Testis (tissue), 2 donors: ENCODE measurements at regions not wholly inside any gene's neighbourhood (a gene's known extent, or its start where the extent isn't known, plus 50 kb on each side); places are given as distances from the start of the nearest gene placed in this dataset.

Experiments
- DNase-seq: peaks from one replicate; pipeline ENCODE4 v3.0.0-alpha.2; 2019
- H3K27ac ChIP-seq, 2 donors: fragments of 200-600 bp; sonication (generic); one replicate each; pipeline ENCODE4 v1.5.1; 2019
- H3K27me3 ChIP-seq: fragments of 200-600 bp; sonication (generic); one replicate; pipeline ENCODE4 v1.5.1; 2019
- H3K36me3 ChIP-seq: fragments of 200-600 bp; sonication (generic); one replicate; pipeline ENCODE4 v1.5.1; 2017; ENCODE audit warnings: low read depth; ENCODE audit errors: missing control alignments
- H3K4me1 ChIP-seq: fragments of 200-600 bp; sonication (generic); one replicate; pipeline ENCODE4 v1.5.1; 2019
- H3K4me3 ChIP-seq, 2 donors: fragments of 200-600 bp; sonication (generic); one replicate each; pipeline ENCODE4 v1.5.1; 2017 to 2019
- H3K9me3 ChIP-seq: fragments of 200-600 bp; sonication (generic); one replicate; pipeline ENCODE4 v1.5.1; 2017
- POLR2A ChIP-seq: fragments of 450-650 bp; IDR thresholded peaks from one replicate; pipeline ENCODE4 v1.6.1; 2017; ENCODE audit warnings: antibody characterized with exemption, mild to moderate bottlenecking, moderate library complexity
- WGBS, 2 donors: methylation state at CpG; one replicate each; pipeline ENCODE4 v1.1.5; 2018; 5-methylcytosine and 5-hydroxymethylcytosine counted together
- intact Hi-C: fragments of 100-400 bp; cut with DNase I; formaldehyde crosslinking; loops from one replicate; pipeline ENCODE4 v1.15.1; 2023; ENCODE audit warnings: low total_unique reads
- TF ChIP-seq, protein P1 (sequence below), 3 experiments: fragments of 450-650 bp in 2 of 3; fragments of 200-600 bp in 1 of 3; sonication (generic) in 1 of 3; IDR thresholded peaks; one replicate each; pipeline ENCODE4 v1.5.1; 2016 to 2019; ENCODE audit warnings: antibody characterized with exemption in 3 of 3, mild to moderate bottlenecking in 2 of 3, moderate library complexity in 1 of 3

GRCh38 chr6:10101551-10102252 is 313.2 kb downstream of the TFAP2A start:
- H3K4me3 ChIP-seq, result no peak overlapping the region
- WGBS, 2 donors, result 91% methylated on average over 4 of the region's 4 CpGs
- H3K9me3 ChIP-seq, result no peaks in the 10 kb centered on the region
- no peak for DNase-seq
- intact Hi-C loops, result no loop called here
- no peak for TF ChIP-seq POLR2A
- TF ChIP-seq, protein P1, sequence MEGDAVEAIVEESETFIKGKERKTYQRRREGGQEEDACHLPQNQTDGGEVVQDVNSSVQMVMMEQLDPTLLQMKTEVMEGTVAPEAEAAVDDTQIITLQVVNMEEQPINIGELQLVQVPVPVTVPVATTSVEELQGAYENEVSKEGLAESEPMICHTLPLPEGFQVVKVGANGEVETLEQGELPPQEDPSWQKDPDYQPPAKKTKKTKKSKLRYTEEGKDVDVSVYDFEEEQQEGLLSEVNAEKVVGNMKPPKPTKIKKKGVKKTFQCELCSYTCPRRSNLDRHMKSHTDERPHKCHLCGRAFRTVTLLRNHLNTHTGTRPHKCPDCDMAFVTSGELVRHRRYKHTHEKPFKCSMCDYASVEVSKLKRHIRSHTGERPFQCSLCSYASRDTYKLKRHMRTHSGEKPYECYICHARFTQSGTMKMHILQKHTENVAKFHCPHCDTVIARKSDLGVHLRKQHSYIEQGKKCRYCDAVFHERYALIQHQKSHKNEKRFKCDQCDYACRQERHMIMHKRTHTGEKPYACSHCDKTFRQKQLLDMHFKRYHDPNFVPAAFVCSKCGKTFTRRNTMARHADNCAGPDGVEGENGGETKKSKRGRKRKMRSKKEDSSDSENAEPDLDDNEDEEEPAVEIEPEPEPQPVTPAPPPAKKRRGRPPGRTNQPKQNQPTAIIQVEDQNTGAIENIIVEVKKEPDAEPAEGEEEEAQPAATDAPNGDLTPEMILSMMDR (IDR thresholded peaks at IDR 0.05), result no peak
- no peaks in the 10 kb centered on the region for H3K27me3 ChIP-seq
- H3K36me3 ChIP-seq, result no peaks in the 10 kb centered on the region
- H3K27ac ChIP-seq, result no peak overlapping the region
- no peaks in the 10 kb centered on the region for H3K4me1 ChIP-seq

GRCh38 chr6:10099529-10100140 is 315.2 kb downstream of the TFAP2A start:
- intact Hi-C loops, result no loop called here
- DNase-seq, result no peak
- TF ChIP-seq, protein P1 (IDR thresholded peaks at IDR 0.05), result no peak
- no peak for TF ChIP-seq POLR2A

GRCh38 chr6:10098756-10099528 is 315.9 kb downstream of the TFAP2A start:
- no peaks in the 10 kb centered on the region for H3K36me3 ChIP-seq
- intact Hi-C loops, result no loop called here
- peak; percentile 53 for DNase-seq
- H3K9me3 ChIP-seq, result no peaks in the 10 kb centered on the region
- no peaks in the 10 kb centered on the region for H3K4me1 ChIP-seq
- WGBS, 2 donors, result 33% methylated on average over 27 of the region's 27 CpGs
- H3K4me3 ChIP-seq, result peak overlapping the region; percentile 34 to 50
- H3K27ac ChIP-seq, result no peak overlapping the region
- TF ChIP-seq, protein P1 (IDR thresholded peaks at IDR 0.05), result no peak
- TF ChIP-seq POLR2A, result no peak
- no peaks in the 10 kb centered on the region for H3K27me3 ChIP-seq

More at GRCh38 chr6:10099529-10100140, 315.2 kb downstream of the TFAP2A start:
- Histone ChIP-seq H3K27ac (no peak overlapping the region), H3K4me3 (peak overlapping the region; percentile 34 to 50), H3K36me3 (no peaks in the 10 kb centered on the region), H3K4me1 (no peaks in the 10 kb centered on the region), H3K27me3 (no peaks in the 10 kb centered on the region), H3K9me3 (no peaks in the 10 kb centered on the region)
- 64 to 65% methylated on average over 9 of the region's 9 CpGs for WGBS, 2 donors

DNA sequence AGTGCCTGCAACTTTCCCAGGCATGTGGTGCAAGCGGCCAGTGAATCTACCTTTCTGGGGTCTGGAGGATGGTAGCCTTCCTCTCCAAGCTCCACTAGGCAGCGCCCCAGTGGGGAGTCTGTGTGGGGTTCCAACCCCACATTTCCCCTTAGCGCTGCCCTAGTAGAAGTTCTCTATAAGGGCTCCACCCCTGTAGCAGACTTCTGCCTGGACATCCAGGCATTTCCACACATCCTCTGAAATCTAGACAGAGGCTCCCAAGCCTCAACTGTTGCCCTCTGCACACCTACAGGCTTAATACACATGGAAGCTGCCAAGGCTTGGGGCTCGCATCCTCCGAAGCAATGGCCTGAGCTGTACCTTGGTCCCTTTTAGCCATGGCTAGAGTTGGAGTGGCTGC is 321.6 kb downstream of the TFAP2A start:
- no peak overlapping the region for H3K4me3 ChIP-seq
- H3K4me1 ChIP-seq, result no peaks in the 10 kb centered on the region
- TF ChIP-seq POLR2A, result no peak
- TF ChIP-seq, protein P1 (IDR thresholded peaks at IDR 0.05), result no peak
- no peak for DNase-seq
- 86 to 96% methylated on average over 3 to 5 of the region's 5 CpGs for WGBS, 2 donors
- no peak overlapping the region for H3K27ac ChIP-seq
- H3K36me3 ChIP-seq, result no peaks in the 10 kb centered on the region
- no peaks in the 10 kb centered on the region for H3K27me3 ChIP-seq
- no peaks in the 10 kb centered on the region for H3K9me3 ChIP-seq
- intact Hi-C loops, result no loop called here
